ENCODE measurements at regions not wholly inside any gene's neighbourhood (a gene's known extent, or its start where the extent isn't known, plus 50 kb on each side); places are given as distances from the start of the nearest gene placed in this dataset.

GRCh38 chr2:12033494-12033893, 287.1 kb downstream of the LPIN1 start:
- DNase-seq, result no peak

DNA sequence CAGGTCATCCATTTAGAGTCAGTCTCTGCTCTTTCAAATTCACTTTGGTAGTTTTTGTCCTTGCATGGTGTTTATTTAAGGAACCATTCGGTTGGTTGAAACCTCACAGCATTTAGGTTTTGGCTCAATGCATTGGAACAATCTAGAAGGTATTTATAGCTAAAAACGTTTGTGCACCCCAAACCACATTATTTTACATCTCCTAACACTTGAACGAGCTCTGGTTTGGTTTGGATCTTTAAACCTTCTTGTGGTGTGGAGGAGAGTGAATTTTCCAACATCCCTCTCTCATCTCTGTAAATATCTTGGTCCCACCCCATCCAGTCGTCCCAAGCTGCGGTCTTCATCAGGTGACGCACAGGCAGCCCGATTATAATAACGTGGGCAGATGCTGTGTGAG, 287.9 kb downstream of the LPIN1 start:
- DNase-seq, result no peak

DNA sequence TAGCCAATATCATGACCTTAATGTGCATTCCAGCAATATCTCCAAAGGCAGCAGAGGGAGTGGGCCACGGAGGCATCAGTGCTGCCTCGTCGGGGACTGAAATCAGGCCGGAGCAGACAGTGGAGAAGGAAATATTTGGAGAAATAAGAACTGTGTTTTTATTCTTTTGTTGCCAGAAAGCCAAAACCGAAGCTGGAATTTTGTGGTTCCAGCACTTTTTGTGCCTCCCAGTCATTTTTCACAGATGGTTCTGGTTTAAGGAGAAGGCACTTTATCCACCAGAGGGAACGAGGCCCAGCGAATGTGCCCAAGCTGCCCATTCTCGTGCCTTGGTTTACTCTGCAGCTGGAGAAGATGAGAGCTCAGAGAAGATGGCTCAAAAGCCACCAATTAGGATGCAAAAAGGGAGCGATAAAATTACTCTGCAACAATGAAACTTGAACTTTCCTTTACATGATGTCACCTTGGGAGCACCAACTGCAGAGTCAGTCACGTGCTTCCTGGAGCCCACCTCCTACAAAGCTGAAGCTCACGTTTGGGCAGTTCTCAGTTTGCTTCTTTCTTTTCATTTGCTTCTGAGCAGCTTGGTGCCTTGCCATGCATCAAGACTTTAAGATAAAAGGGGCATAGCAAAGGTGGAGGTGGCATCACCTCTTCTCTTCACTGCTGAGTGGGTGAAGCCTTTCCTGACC, 288.7 kb downstream of the LPIN1 start:
- no peak for DNase-seq

GRCh38 chr2:12035956-12036639, 289.7 kb downstream of the LPIN1 start:
- no peak for DNase-seq

DNA sequence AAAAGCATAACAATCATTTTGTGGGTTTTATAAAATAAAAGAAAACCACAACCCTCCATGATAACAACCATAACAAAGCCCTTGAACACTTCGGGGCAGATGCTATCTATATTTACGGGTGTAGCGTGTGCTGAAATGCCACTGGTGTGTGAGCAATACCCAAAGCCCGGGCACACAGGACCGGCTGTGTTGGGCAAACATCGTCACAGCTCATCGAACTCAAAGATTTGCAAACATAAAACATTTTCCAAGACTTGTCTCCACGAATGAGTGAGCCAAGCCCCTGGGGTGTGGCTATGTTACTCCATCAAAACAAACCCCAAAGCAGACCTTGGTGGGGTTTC, 290.2 kb downstream of the LPIN1 start:
- peak; percentile 11 to 17 for DNase-seq

- no peak for DNase-seq
These were observed 290.9 kb downstream of the LPIN1 start for GRCh38 chr2:12037301-12037700.

DNA sequence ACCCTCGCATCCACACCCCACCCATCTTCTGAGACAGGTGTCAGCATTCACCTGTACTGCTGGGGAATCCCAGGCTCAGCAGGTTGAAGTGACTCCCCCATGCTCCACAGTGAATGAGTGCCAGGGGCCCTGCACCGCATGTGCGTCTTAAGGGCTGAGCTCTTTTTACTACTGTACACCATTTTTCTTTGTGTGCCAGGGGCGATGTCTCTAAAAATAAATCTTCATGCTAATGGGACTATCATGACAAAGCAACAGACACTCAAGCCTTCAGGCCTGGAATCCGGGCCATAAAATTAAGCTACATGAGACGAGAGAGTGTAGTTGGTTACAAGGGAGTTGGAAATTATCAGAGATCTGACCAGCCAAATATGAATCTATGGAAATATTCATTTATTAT, 294.8 kb downstream of the LPIN1 start:
- no peak for DNase-seq

- no peak for DNase-seq
These were observed 296.7 kb downstream of the LPIN1 start for GRCh38 chr2:12043131-12043530.

- DNase-seq, result no peak
These were observed 298.4 kb downstream of the LPIN1 start for GRCh38 chr2:12044857-12045256.

DNA sequence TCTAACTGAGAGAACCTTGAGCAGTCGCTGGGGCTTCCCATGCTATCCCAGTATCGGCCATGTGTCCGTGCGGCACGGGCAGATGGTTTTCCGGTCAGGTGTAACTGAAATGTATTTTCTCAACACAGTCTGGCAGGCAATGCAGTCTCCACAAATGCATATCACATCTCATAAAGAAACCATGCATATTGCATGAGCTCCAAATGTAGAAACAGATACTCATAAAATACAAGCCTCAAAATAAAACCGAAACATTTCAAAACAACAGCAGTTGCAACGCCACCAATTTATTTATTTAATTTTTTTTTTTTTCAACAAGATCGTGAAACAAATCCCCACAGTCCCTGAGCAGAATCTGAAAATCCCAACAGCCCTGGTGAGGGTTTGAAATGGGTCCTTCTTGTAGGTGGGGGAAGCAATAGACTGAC, 299.4 kb downstream of the LPIN1 start:
- DNase-seq, result no peak

GRCh38 chr2:12046641-12047040, 300.2 kb downstream of the LPIN1 start:
- no peak for DNase-seq

DNA sequence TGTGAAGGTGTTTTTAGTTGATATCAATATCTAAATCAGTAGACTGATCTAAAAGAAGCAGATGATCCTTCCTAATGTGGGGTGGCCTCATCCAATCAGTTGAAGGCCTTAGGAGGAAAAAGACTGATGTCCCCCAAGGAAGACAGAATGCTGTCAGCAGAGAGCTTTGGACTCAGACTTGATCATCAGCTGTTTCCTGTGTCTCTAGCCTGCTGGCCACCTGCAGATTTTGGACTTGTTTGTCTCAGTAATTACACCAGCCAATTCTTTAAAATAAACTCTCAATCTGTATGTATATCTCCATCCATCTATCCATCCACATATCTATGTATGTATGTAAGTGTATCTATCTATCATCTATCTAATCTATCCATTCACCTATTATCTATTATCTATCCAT, 301.3 kb downstream of the LPIN1 start:
- no peak for DNase-seq

DNA sequence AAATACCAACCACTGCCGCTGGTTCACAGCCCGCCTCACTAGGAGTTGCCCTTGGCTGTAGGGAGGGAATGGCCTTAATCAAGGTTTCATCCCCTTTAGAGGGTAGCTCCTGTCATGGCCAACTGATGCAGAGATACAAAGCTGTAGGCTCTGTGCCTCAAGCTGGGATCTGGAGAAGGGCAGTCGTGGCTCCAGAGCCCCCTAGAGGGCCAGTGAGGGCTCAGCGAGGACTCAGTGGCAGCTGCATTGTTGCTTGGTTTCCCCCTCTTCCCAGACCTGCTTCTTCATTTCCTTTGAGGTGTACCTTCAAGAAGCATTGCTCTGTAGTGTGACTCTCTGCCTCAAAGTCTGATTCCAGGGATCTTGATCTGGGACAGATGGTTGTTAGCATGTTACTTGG, 302.1 kb downstream of the LPIN1 start:
- DNase-seq, result peak in 1 of 2 experiments; percentile 17

GRCh38 chr2:12050396-12050795, 304.0 kb downstream of the LPIN1 start:
- DNase-seq, result peak; percentile 56 to 63

DNA sequence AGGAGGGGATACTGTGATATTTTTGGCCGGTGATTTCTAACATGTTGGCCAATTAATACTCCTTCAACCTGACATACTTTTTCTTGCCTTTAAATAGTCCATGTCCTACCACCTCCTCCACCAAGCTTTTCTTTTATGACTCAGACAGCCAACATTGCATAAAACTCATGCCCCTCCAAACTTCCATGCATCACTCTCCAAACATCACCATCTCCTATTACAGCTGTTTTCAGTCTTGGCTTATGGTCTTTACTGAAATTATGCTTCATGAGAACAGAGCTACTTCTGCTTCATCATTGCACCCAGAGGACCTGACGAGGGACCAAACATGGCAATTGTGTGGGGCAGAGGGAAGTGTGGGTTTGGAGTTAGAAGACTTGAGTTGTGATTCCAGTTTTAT, 305.4 kb downstream of the LPIN1 start:
- no peak for DNase-seq

DNA sequence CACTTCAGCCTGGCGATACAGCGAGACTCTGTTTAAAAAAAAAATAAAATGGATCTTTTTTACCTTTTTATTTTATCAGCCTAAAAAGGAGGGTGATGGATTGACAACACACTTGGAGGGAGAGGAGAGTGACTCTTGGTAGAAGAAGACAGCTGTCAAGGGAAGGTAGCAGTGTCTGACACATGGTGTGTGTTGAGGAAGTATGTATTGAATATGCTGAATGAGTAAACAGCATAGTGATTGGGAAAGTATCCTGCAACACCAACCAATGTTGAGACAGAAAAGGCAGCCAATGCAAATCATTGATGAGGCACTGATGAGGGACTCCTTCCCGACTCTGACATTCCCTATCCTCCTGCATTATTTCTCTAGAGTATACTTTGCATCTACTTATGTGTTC, 306.4 kb downstream of the LPIN1 start:
- DNase-seq, result no peak

GRCh38 chr2:12054956-12055618, 308.7 kb downstream of the LPIN1 start:
- DNase-seq, result no peak

- DNase-seq, result no peak
These were observed 311.2 kb downstream of the LPIN1 start for GRCh38 chr2:12057436-12058166.

DNA sequence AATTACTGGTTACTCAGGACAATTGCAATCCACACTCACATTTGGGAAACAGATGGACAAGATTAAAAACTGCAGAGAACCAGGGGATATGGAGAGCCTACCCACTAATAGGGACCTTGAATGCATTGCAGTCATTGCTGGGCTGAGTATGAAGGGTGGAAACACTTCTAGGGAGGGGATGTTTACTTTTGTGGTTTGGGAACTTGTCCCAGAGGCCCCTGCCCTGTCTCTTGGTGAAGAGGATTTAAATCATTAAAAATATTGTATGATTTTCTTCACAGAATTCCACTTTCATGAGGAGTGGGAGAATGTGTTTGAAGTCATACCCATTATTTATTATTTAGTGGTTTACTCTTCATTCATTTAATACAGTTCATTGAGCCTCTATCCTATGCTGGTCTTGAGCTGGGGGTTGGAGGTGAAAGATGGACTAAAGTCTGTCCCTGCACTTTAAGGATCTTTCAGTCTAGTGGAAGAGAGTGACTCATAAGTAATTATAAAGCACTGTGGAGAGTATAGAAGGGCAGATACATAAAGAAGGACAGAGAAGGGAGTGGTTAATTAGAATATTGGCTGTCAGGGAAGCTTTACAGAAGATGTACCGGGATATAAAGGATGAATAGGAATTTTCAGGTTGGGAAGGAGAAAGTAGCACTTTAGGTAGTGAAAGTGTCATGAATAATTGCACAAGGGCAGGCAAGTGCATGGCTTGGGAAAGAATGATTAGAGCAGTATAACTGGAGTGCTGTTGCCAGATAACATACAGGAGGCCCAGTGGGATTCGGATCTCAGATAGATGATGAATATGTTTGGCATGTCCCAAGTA, 313.4 kb downstream of the LPIN1 start:
- no peak for DNase-seq

GRCh38 chr2:12060886-12061285, 314.5 kb downstream of the LPIN1 start:
- DNase-seq, result no peak

- no peak for DNase-seq
These were observed 315.0 kb downstream of the LPIN1 start for GRCh38 chr2:12061286-12062052.

DNA sequence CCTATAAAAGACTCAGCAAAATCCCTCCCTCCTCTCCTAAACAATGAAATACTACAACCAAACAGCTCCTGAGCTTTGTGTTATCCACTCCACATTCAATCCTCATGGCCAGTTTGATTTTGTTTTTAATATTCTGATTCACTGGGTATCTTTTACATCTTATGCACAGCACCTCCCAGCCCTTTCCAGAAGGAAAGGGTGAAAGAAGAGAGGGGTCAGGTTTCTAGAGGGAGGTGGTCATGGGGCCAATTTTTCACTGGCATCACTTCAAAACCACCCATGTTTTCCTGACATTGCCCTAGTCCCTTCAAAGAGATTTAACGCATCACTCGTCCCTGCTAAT, 315.6 kb downstream of the LPIN1 start:
- DNase-seq, result no peak
